ENCODE measurements at regions not wholly inside any gene's neighbourhood (a gene's known extent, or its start where the extent isn't known, plus 50 kb on each side); places are given as distances from the start of the nearest gene placed in this dataset.

DNA sequence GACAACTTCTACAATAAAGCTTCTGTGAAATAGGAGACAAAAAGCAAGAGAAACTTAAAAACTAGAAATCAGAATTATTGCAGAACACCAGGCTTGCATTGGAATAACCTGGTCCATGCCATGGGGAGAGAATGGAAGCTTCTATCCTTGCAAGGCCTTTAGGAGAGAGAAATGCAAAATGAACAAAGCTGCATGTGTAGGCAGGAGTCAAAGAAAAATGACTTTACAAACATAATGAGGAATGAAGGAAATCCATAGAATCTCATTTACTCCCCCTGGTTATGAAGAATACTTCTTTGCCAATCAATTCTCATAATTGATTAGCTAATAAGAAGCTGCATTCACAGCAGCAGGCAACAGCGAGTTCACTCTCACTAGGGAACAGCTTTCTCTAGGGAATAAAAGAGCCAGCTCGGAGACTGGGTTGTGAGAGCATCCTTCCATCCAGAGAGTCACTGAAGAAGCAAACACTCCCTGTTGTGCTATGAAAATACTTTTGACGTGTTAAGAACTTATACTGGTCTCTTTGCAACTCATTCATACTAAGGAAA lies 235.9 kb upstream of the LRATD1 start:
- no TSS peak for BruUV-seq (replicated peaks)
- Histone ChIP-seq H2AFZ (ENCODE audit: control insufficient read depth, low read depth, low read length) (no peak overlapping the region), H3K79me2 (ENCODE audit: control insufficient read depth, insufficient read depth, low read length) (no peaks in the 10 kb centered on the region), H3K4me1 (ENCODE audit: control insufficient read depth, insufficient read depth, low read length) (no peaks in the 10 kb centered on the region), H3K36me3 (ENCODE audit: control insufficient read depth in 2 of 2, insufficient read depth in 2 of 2, low read length in 1 of 2) (no peaks in the 10 kb centered on the region), H3K4me3 (no peak overlapping the region), H3K27me3 (replicated peaks in 1 of 2; ENCODE audit: control insufficient read depth in 2 of 2, insufficient read depth in 2 of 2, low read length in 1 of 2) (no peaks in the 10 kb centered on the region), H3K9ac (ENCODE audit: control insufficient read depth, insufficient read depth, low read length) (no peak overlapping the region), H3K27ac (ENCODE audit: control insufficient read depth, insufficient read depth) (no peak overlapping the region), H3K4me2 (ENCODE audit: control insufficient read depth, insufficient read depth) (no peak overlapping the region), H4K20me1 (ENCODE audit: control insufficient read depth, insufficient read depth) (no peaks in the 10 kb centered on the region), H3K9me3 (replicated peaks; ENCODE audit: control insufficient read depth, insufficient read depth, low read length) (no peaks in the 10 kb centered on the region)
- no peak for ATAC-seq
- TF ChIP-seq POLR2AphosphoS5 (IDR thresholded peaks at IDR 0.05; ENCODE audit: low read length) (no peak), CEBPB (IDR thresholded peaks at IDR 0.05; ENCODE audit: borderline replicate concordance in 1 of 2, low read depth in 2 of 2, low read length in 2 of 2) (no peak), MYB (IDR thresholded peaks at IDR 0.05; ENCODE audit: borderline replicate concordance, low read depth, low read length) (no peak), BRCA1 (IDR thresholded peaks at IDR 0.05; ENCODE audit: low read depth, low read length) (no peak), ZNF384 (IDR thresholded peaks at IDR 0.05; ENCODE audit: borderline replicate concordance, low read depth, low read length) (no peak), RB1 (IDR thresholded peaks at IDR 0.05; ENCODE audit: borderline replicate concordance) (no peak), BMI1 (IDR thresholded peaks at IDR 0.05; ENCODE audit: borderline replicate concordance) (no peak), TBL1XR1 (IDR thresholded peaks at IDR 0.05; ENCODE audit: low read depth, low read length) (no peak), POLR2A (IDR thresholded peaks at IDR 0.05; ENCODE audit: low read depth, low read length) (no peak)
- TF ChIP-seq, protein P1, sequence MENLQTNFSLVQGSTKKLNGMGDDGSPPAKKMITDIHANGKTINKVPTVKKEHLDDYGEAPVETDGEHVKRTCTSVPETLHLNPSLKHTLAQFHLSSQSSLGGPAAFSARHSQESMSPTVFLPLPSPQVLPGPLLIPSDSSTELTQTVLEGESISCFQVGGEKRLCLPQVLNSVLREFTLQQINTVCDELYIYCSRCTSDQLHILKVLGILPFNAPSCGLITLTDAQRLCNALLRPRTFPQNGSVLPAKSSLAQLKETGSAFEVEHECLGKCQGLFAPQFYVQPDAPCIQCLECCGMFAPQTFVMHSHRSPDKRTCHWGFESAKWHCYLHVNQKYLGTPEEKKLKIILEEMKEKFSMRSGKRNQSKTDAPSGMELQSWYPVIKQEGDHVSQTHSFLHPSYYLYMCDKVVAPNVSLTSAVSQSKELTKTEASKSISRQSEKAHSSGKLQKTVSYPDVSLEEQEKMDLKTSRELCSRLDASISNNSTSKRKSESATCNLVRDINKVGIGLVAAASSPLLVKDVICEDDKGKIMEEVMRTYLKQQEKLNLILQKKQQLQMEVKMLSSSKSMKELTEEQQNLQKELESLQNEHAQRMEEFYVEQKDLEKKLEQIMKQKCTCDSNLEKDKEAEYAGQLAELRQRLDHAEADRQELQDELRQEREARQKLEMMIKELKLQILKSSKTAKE (IDR thresholded peaks at IDR 0.05; ENCODE audit: low read depth, poor library complexity, severe bottlenecking) = no peak
- TF ChIP-seq, protein P2, sequence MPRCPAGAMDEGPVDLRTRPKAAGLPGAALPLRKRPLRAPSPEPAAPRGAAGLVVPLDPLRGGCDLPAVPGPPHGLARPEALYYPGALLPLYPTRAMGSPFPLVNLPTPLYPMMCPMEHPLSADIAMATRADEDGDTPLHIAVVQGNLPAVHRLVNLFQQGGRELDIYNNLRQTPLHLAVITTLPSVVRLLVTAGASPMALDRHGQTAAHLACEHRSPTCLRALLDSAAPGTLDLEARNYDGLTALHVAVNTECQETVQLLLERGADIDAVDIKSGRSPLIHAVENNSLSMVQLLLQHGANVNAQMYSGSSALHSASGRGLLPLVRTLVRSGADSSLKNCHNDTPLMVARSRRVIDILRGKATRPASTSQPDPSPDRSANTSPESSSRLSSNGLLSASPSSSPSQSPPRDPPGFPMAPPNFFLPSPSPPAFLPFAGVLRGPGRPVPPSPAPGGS (IDR thresholded peaks at IDR 0.05; ENCODE audit: borderline replicate concordance, insufficient read depth, low read depth, low read length, poor library complexity, severe bottlenecking) = no peak
- TF ChIP-seq, protein P3, sequence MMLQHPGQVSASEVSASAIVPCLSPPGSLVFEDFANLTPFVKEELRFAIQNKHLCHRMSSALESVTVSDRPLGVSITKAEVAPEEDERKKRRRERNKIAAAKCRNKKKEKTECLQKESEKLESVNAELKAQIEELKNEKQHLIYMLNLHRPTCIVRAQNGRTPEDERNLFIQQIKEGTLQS (IDR thresholded peaks at IDR 0.05; ENCODE audit: borderline replicate concordance, extremely low read depth, low read depth, low read length) = no peak
- TF ChIP-seq, protein P4, sequence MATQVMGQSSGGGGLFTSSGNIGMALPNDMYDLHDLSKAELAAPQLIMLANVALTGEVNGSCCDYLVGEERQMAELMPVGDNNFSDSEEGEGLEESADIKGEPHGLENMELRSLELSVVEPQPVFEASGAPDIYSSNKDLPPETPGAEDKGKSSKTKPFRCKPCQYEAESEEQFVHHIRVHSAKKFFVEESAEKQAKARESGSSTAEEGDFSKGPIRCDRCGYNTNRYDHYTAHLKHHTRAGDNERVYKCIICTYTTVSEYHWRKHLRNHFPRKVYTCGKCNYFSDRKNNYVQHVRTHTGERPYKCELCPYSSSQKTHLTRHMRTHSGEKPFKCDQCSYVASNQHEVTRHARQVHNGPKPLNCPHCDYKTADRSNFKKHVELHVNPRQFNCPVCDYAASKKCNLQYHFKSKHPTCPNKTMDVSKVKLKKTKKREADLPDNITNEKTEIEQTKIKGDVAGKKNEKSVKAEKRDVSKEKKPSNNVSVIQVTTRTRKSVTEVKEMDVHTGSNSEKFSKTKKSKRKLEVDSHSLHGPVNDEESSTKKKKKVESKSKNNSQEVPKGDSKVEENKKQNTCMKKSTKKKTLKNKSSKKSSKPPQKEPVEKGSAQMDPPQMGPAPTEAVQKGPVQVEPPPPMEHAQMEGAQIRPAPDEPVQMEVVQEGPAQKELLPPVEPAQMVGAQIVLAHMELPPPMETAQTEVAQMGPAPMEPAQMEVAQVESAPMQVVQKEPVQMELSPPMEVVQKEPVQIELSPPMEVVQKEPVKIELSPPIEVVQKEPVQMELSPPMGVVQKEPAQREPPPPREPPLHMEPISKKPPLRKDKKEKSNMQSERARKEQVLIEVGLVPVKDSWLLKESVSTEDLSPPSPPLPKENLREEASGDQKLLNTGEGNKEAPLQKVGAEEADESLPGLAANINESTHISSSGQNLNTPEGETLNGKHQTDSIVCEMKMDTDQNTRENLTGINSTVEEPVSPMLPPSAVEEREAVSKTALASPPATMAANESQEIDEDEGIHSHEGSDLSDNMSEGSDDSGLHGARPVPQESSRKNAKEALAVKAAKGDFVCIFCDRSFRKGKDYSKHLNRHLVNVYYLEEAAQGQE (IDR thresholded peaks at IDR 0.05; ENCODE audit: low read depth, low read length) = no peak
- FAIRE-seq = no peak
- WGBS (ENCODE audit: insufficient coverage, insufficient replicate concordance, low lambda C conversion rate, missing lambda C conversion rate) = 11% methylated on average over 3 of the region's 3 CpGs
- CTCF ChIA-PET = no interaction called here
- DNase-seq (ENCODE audit: low read depth, low spot score) = no peak
- SMC1A ChIA-PET (ENCODE audit: uncharacterized antibody, unreplicated experiment) = interaction anchor here (1.8 kb wide), 1 partner anchor 12 kb away, joined by 5 read pairs; no protein-coding TSS in a partner anchor
- intact Hi-C loops (cut with micrococcal nuclease; ENCODE audit: unreplicated experiment) = no loop called here
- POLR2A ChIA-PET = no interaction called here
- in situ Hi-C loops (cut with MboI) = no loop called here
- RAD21 ChIA-PET (ENCODE audit: unreplicated experiment) = interaction anchor here (0.8 to 1.6 kb wide), 3 partner anchors 11 to 102 kb away, joined by 3 to 4 read pairs (median 3); no protein-coding TSS in a partner anchor
